ENCODE measurements at regions not wholly inside any gene's neighbourhood (a gene's known extent, or its start where the extent isn't known, plus 50 kb on each side); places are given as distances from the start of the nearest gene placed in this dataset.

DNA sequence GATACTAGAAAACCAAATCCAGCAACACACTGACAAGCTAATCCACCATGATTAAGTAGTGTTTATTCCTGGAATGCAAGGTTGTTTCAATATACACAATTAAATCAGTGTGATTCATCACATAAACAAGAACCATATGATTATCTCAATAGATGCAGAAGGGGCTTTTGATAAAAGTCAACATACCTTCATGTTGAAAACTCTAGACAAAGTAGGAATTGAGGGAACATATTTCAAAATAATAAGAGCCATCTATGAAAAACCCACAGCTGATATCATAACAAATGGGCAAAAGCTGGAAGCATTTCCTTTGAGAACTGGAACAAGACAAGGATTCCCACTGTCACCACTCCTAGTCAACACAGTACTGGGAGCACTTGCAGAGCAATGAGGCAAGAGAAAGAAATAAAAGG, 213.6 kb upstream of the CSNK1A1L start:
- TF ChIP-seq, protein P1, sequence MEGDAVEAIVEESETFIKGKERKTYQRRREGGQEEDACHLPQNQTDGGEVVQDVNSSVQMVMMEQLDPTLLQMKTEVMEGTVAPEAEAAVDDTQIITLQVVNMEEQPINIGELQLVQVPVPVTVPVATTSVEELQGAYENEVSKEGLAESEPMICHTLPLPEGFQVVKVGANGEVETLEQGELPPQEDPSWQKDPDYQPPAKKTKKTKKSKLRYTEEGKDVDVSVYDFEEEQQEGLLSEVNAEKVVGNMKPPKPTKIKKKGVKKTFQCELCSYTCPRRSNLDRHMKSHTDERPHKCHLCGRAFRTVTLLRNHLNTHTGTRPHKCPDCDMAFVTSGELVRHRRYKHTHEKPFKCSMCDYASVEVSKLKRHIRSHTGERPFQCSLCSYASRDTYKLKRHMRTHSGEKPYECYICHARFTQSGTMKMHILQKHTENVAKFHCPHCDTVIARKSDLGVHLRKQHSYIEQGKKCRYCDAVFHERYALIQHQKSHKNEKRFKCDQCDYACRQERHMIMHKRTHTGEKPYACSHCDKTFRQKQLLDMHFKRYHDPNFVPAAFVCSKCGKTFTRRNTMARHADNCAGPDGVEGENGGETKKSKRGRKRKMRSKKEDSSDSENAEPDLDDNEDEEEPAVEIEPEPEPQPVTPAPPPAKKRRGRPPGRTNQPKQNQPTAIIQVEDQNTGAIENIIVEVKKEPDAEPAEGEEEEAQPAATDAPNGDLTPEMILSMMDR (IDR thresholded peaks at IDR 0.05) = no peak
- TF ChIP-seq POLR2AphosphoS5 (IDR thresholded peaks at IDR 0.05) = no peak
